ENCODE measurements at regions not wholly inside any gene's neighbourhood (a gene's known extent, or its start where the extent isn't known, plus 50 kb on each side); places are given as distances from the start of the nearest gene placed in this dataset.

GRCh38 chr11:36718451-36718850, 120.4 kb upstream of the RAG2 start:
- TF ChIP-seq EP300 (IDR thresholded peaks at IDR 0.05) (no peak), POLR2A (IDR thresholded peaks at IDR 0.05) (no peak)
- TF ChIP-seq, protein P1, sequence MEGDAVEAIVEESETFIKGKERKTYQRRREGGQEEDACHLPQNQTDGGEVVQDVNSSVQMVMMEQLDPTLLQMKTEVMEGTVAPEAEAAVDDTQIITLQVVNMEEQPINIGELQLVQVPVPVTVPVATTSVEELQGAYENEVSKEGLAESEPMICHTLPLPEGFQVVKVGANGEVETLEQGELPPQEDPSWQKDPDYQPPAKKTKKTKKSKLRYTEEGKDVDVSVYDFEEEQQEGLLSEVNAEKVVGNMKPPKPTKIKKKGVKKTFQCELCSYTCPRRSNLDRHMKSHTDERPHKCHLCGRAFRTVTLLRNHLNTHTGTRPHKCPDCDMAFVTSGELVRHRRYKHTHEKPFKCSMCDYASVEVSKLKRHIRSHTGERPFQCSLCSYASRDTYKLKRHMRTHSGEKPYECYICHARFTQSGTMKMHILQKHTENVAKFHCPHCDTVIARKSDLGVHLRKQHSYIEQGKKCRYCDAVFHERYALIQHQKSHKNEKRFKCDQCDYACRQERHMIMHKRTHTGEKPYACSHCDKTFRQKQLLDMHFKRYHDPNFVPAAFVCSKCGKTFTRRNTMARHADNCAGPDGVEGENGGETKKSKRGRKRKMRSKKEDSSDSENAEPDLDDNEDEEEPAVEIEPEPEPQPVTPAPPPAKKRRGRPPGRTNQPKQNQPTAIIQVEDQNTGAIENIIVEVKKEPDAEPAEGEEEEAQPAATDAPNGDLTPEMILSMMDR (IDR thresholded peaks at IDR 0.05), result no peak

Measured in ovary (tissue), 3 donors.